Epithelial cell of esophagus (primary cell): ENCODE measurements at regions not wholly inside any gene's neighbourhood (a gene's known extent, or its start where the extent isn't known, plus 50 kb on each side); places are given as distances from the start of the nearest gene placed in this dataset.

Experiments
- DNase-seq: peaks from one replicate; pipeline ENCODE4 v3.0.0; 2010; ENCODE audit warnings: low read depth
- H3K4me3 ChIP-seq: 2 replicates; pipeline ENCODE4 v1.5.1; 2011; ENCODE audit warnings: mild to moderate bottlenecking, low read length, control low read depth
- CTCF ChIP-seq: IDR thresholded peaks from 2 replicates; pipeline ENCODE4 v1.5.1; 2011; ENCODE audit warnings: low read depth, mild to moderate bottlenecking, low read length, control low read depth, inconsistent platforms; ENCODE audit not compliant: insufficient read depth; ENCODE audit errors: missing control alignments

- no peak overlapping the region for H3K4me3 ChIP-seq
- TF ChIP-seq CTCF, result no peak
- no peak for DNase-seq
Observed at GRCh38 chr2:138227195-138227594, 262.9 kb downstream of the HNMT start.

DNA sequence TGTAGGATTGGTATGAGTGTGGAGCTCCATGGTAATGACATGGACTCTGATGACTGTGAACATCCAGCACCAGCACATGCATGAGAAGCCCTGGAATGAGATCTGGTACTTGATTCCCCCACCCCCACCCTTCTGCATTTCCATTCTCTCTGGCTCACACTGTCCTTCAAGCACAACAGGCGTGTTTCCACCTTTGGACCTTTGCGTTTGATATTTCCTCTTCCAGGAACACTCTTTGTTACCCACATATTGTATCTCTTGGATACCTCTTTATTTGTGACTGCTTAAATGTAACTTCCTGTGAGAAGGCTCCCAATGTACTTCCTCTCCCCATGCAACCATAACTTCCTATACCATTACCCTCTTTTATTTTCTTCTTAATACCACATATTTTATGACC, 263.8 kb downstream of the HNMT start:
- no peak overlapping the region for H3K4me3 ChIP-seq
- TF ChIP-seq CTCF, result no peak
- DNase-seq, result no peak

- DNase-seq, result no peak
- no peak overlapping the region for H3K4me3 ChIP-seq
- TF ChIP-seq CTCF, result no peak
Observed at GRCh38 chr2:138234265-138234664, 267.3 kb upstream of the SPOPL start.

GRCh38 chr2:138235041-138235440, 266.5 kb upstream of the SPOPL start:
- DNase-seq, result no peak
- no peak overlapping the region for H3K4me3 ChIP-seq
- no peak for TF ChIP-seq CTCF

- no peak overlapping the region for H3K4me3 ChIP-seq
- TF ChIP-seq CTCF, result no peak
- DNase-seq, result no peak
Observed at GRCh38 chr2:138236142-138236541, 265.4 kb upstream of the SPOPL start.

GRCh38 chr2:138237667-138238384, 263.7 kb upstream of the SPOPL start:
- no peak for DNase-seq
- no peak for TF ChIP-seq CTCF
- no peak overlapping the region for H3K4me3 ChIP-seq

GRCh38 chr2:138238908-138239307, 262.7 kb upstream of the SPOPL start:
- no peak for DNase-seq
- TF ChIP-seq CTCF, result no peak
- no peak overlapping the region for H3K4me3 ChIP-seq
